ENCODE measurements at regions not wholly inside any gene's neighbourhood (a gene's known extent, or its start where the extent isn't known, plus 50 kb on each side); places are given as distances from the start of the nearest gene placed in this dataset.

GRCh38 chr11:131052367-131052766 is 136.1 kb upstream of the SNX19 start:
- no peak for DNase-seq (ENCODE audit: low read depth)

DNA sequence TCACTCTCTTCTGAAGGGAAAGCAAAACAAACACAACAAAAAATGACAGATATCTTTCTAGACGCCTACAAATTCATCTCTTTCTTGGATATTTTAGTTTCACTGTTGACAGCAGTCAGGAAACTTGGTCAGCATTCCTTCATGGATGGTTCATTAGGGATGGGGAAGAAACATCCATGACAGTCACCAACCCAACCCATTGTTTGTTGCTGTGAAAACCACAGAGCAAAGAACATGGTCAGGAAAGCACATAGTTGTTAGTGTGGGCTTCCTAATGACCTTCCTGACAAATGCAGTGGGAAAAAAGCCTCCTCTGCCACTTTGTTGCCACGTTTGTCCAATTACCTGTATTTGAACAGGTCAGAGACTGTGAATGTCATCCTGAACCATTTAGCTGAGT is 139.8 kb upstream of the SNX19 start:
- DNase-seq (ENCODE audit: low read depth) = no peak

- no peak for DNase-seq (ENCODE audit: low read depth)
Measured at GRCh38 chr11:131063638-131064037, 147.4 kb upstream of the SNX19 start.

- peak; percentile 73 for DNase-seq (ENCODE audit: low read depth)
Measured at GRCh38 chr11:131064373-131064991, 148.2 kb upstream of the SNX19 start.

DNA sequence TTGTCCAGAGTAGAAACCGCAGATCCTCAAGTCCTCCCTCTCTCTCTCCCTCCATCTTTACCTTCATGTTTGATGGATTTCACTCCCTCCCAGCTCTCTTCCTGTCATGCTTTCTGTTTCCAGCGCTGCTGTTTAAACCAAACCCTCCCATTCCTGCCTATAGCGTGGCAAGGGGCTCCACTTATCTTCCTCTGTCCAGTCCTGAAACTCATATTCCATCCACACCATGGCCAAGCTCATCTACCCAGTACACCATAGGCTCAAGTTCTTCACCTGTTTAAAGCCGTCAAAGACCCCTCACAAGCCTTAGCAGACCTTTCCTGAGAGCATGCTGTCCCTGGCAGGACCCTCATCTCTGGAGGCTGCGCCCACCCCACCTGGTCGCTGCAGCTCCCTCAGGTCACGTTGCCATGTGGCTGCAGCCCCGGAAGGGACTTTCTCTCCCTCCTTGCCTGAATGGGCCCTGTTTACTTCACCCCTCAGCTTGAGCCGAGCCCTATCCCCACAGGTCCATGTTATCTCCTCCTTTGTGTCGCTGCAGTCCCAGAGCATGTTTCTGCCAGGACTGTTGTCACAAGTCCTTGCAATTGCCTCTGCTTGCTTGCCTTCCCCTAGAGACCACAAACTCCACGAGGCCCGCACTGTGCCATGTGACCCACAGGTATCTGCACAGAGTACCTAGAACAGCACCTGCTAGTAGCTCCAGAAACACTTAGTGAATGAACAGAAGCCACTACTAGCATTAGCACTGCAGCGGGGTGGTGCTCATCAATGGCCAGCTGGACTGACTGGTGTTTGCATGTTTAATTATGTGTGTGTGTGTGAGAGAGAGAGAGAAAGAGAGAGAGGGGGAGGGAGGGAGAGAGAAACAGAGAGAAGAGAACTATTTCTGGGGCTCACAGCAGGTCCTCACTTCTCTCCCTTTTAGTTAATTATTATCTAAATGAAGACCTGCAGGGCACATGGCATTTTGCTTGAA is 149.4 kb upstream of the SNX19 start:
- DNase-seq (ENCODE audit: low read depth) = no peak

GRCh38 chr11:131066551-131066950 is 150.3 kb upstream of the SNX19 start:
- no peak for DNase-seq (ENCODE audit: low read depth)

DNA sequence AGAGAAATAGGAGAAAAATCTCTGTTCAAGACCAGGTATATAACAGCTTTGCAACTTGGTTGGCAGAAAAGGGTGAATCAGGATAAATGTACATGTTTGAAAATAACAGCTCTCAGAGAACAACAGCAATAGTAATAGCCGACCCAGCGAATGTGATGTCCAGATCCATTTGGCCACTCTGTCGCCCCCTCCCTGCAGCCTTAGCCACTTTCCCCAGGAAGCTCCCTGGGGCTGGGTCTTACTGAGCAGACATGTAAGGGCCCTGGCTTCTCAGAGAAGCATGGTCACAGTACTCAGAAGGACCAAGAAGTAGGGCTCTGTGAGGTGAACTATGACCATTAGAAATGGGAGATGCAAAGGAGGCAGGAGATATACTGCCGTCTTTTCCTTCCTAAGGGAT is 154.1 kb upstream of the SNX19 start:
- DNase-seq (ENCODE audit: low read depth) = no peak

DNA sequence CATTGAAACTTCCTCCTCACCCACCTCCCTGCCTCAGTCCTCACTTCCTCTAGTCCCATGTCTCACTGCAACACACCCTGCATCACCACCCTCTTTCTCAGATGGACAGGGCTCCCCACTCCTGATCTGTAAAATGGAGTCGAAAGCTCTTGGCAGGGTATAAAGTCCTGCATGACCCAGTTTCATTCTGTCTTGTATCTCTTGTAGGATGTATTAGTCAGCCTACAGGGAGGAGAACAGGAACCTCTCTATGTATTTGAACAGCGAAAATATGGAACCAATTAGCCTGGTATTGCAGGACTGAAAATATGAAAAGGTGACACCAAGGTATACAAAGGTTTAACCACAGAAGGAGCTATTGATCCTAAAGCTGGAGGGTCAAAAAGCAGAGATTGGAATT is 156.9 kb upstream of the SNX19 start:
- no peak for DNase-seq (ENCODE audit: low read depth)

DNA sequence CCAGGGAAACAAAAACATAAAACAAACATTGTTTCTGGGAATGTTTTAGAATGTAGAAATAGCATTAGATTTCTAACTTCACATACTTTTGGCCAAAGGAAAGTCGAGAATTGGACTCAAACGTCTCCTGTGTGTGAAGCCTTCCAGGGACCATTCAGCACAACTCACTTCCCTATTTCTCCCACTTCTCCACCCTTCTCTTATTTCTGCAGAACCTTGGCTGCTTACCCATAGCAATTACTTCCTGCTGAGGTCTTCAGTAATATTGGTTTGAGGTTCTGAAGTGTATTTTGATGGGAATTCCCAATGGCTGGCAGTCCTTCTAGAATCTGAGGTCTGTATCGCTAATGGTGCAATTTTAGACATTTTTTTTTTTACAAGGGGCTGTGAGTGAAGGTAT is 158.3 kb upstream of the SNX19 start:
- DNase-seq (ENCODE audit: low read depth) = no peak

DNA sequence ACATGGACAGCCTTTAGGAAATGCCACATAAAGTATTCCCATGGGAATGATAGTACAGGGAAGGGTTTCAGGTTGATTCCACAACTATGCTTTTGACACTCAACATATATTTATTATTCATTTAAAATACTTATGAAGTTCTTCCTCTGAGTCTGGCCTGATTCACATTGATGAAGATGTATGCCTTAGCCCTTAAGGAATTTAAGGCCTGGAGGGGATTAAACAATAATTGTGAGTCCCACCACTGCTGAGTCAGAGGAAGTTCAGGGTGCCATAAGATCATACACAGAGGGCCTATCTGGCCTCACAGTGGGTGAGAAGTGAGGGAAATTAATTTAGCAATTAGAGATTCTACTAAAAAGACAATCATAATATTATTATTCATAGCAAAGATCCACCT is 161.1 kb upstream of the SNX19 start:
- peak; percentile 88 for DNase-seq (ENCODE audit: low read depth)

- DNase-seq (ENCODE audit: low read depth) = peak; percentile 71
Measured at GRCh38 chr11:131079036-131079435, 162.8 kb upstream of the SNX19 start.

DNA sequence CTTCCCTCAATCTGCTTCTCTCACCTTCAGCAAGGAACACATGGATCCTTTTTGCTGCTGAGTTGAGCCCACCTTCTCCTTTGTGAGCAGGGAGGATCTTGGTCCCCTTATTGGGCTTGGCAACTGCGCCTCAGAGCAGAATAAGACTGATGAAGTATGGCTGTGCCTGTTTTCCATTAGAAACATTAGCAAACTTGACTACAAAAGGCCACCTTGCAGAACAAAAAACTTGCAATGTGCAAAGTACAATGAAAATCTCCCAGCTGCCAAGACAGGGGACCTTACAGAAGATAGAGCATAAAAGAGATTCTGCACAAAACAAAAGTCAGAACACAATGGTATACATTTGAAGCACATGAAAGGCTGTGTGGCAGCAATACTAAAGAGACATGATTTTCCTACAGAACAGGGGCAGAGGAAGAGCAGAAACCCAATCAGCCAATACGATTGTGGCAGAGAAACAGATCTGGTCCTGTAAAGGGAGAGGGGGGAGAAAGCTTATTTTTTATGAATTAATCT is 173.5 kb upstream of the SNX19 start:
- no peak for DNase-seq (ENCODE audit: low read depth)

DNA sequence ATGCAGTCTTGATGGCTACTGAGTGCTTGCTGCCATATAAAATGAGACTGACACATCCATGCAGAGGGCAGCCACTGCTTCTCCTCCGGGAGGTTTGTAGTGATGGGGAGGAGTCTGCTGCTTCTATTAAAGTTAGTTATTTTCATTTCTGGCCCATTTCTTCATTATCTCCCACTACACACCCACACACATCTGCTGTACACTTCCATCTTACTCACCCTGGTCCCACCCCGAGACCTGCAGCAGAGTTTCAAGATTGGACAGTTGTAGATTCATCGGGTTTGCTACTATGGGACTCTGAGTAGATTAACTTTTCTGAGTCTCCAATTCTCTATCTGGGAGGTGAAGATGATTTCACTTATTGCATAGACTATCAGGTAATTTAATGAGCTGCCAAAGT is 176.2 kb upstream of the SNX19 start:
- no peak for DNase-seq (ENCODE audit: low read depth)

DNA sequence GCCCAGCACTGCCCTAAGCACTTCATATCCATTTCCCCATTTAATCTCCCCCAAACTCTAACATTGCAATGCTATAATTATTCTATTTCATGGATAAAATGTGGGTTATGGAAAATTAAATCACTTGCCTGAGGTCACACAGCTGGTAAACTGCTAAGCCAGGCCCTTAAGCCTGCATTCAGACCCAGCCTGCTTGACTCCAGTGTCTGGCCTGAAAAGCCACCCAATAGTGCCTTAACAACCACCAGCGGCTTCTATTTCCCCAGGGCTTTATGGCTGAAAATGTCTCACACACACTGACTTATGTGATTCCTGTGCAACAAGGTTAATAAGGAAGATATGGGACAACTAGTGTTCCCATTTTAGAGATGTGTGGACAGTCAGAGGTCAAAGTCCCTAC is 178.5 kb upstream of the SNX19 start:
- no peak for DNase-seq (ENCODE audit: low read depth)

DNA sequence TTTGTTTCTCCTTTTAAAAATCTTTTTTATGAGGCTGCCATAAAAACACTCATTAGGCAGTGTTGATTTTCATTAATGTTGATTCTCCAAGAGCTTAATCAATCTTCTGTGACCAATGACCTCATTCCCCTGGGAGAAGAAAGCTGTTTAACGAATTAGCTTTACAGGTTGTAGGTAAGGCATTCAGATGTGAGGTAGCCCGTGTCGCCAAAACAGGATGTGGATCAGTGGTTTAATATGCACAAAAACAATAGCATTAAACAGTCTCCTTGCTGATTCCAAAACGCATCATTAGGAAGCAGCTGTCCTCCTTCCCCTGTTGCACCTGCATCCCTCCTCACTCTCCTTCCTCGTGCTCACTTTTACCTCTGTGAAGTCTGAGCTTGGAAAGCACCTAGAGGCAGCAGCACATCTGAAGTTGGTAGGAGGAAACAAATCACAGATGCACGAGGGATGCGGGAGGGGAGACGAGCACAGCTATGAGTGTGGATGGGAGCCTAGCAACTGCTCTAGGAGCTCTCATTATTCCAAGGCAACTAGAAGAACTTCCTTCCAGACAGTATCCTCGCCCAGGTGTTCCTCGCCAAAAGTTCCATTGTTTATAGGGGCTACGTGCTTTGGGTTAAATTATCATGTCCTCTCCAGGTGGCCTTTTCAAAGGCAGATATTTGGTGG is 179.4 kb upstream of the SNX19 start:
- DNase-seq (ENCODE audit: low read depth) = no peak

DNA sequence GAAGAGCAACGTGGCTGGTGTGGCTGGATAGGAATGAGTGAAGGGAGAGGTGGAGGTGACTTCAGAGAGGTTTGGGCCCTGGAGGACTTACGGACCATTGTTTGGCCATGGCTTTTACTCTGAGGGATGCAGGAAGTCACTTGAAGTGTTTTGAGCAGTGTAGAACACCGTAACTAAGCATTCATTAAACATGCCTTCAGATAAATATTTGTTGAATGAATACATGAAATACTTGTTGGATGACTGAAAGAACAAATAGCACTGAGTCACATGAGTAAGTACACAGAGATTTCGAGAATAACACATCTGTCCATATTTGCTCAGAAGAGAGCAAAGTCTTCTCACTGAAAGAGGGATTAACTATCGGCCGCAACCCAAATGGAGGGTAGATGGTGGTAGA is 182.7 kb upstream of the SNX19 start:
- DNase-seq (ENCODE audit: low read depth) = peak; percentile 74

DNA sequence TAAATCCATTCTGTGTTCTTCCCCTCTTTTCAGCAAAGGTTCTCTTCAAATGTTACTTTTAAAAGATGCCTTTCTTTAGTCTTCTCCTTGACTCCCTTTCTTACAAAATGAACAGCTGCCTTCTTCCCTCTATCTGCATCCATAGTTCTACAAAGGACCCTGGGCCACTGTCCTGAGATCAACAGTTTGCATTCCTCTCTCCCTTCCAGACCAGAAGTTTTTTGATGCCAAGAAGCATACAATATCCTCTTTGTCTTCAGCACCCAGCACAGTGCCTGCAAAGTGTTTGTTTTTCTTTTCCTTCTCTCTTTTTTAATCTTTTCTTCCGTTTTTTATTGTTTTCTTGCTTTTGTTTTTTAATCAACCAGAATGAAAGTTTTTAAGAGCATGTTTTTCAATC is 183.5 kb upstream of the SNX19 start:
- DNase-seq (ENCODE audit: low read depth) = no peak

DNA sequence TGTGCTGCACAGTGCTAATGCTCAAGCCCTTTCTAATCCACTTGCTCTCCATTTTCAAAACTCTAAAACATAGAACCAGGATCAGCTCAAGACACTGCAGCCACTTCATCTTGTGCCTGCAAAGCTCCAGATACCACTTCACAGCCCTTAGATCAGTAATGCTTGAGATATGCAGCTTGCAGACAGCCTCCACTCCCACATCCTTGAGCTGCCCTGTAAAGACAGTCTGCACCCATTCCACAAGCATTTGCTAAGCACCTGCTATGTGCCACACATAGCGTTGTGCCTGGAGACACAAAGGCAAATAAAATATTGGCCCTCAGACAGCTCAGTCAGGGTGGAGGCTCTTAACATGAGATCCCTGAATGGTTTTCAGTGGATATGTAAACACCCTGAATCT is 192.5 kb upstream of the SNX19 start:
- peak; percentile 61 for DNase-seq (ENCODE audit: low read depth)

DNA sequence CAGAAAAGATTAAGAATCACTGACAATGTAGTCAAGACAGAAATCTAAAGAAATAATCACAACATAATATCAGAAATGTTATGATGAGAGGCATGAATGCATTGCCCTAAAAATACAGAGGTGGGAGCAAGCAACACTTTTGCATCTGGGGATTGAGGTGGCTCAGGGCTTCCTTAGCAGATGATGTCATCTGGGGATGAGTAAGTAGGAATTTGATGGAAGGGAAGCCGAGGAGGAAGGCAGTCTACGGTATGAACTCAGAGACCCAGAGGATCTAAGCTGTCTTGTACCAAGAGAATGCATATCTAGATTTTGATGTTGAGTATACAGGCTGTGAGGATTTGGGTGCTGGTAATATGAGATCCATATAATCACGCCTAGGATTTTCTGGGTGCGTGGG is 193.0 kb upstream of the SNX19 start:
- peak; percentile 81 for DNase-seq (ENCODE audit: low read depth)

- DNase-seq (ENCODE audit: low read depth) = no peak
Measured at GRCh38 chr11:131109790-131110189, 193.5 kb upstream of the SNX19 start.

- no peak for DNase-seq (ENCODE audit: low read depth)
Measured at GRCh38 chr11:131111775-131112174, 195.5 kb upstream of the SNX19 start.

- peak; percentile 1 for DNase-seq (ENCODE audit: low read depth)
Measured at GRCh38 chr11:131118247-131118646, 202.0 kb upstream of the SNX19 start.

All from ELR (cell line).